Sigmoid colon (tissue), 6 donors: ENCODE measurements at regions not wholly inside any gene's neighbourhood (a gene's known extent, or its start where the extent isn't known, plus 50 kb on each side); places are given as distances from the start of the nearest gene placed in this dataset.

Experiments
- DNase-seq: peaks from one replicate; pipeline ENCODE4 v3.0.0-alpha.2; 2019
- H3K27ac ChIP-seq, 4 donors: fragments of 200-600 bp; sonication (generic); one replicate each; pipeline ENCODE4 v1.5.1; 2016 to 2019; ENCODE audit warnings: mild to moderate bottlenecking in 1 of 4
- H3K27me3 ChIP-seq, 3 donors: fragments of 200-600 bp; sonication (generic); one replicate each; pipeline ENCODE4 v1.5.1; 2019; ENCODE audit warnings: mild to moderate bottlenecking in 1 of 3
- H3K36me3 ChIP-seq, 4 donors: fragments of 200-600 bp; sonication (generic); one replicate each; pipeline ENCODE4 v1.5.1; 2016 to 2019
- H3K4me1 ChIP-seq, 4 donors: fragments of 200-600 bp; sonication (generic); one replicate each; pipeline ENCODE4 v1.5.1; 2017 to 2019
- H3K4me3 ChIP-seq, 4 donors: fragments of 200-600 bp; sonication (generic); one replicate each; pipeline ENCODE4 v1.5.1; 2017 to 2019; ENCODE audit warnings: mild to moderate bottlenecking in 2 of 4, moderate library complexity in 1 of 4
- H3K9me3 ChIP-seq, 4 donors: fragments of 200-600 bp in 3 of 4; sonication (generic) in 3 of 4; one replicate each; pipeline versions ENCODE4 v1.5.1 to v1.6.1; 2013 to 2019
- CTCF ChIP-seq, 4 experiments: fragments of 450-650 bp in 3 of 4; fragments of 200-600 bp in 1 of 4; IDR thresholded peaks; one replicate each; pipeline ENCODE4 v1.5.1; 2016 to 2019; ENCODE audit warnings: antibody characterized with exemption in 4 of 4, mild to moderate bottlenecking in 3 of 4, moderate library complexity in 2 of 4
- EP300 ChIP-seq, 4 donors: sonication (generic); formaldehyde crosslinking; IDR thresholded peaks; one replicate each; pipeline ENCODE4 v1.6.1; 2017; ENCODE audit warnings: antibody characterized with exemption in 4 of 4
- POLR2A ChIP-seq, 2 donors: fragments of 450-650 bp; IDR thresholded peaks; one replicate each; pipeline ENCODE4 v1.6.1; 2016; ENCODE audit warnings: antibody characterized with exemption in 2 of 2, mild to moderate bottlenecking in 2 of 2, moderate library complexity in 2 of 2
- POLR2AphosphoS5 ChIP-seq, 4 donors: sonication (generic); formaldehyde crosslinking; IDR thresholded peaks; one replicate each; pipeline ENCODE4 v1.6.1; 2017; ENCODE audit warnings: antibody characterized with exemption in 4 of 4
- WGBS, 2 donors: extraction: QIAGEN DNeasy Blood & Tissue Kit; methylation state at CpG; one replicate each; pipeline ENCODE4 v1.1.7; 2013; 5-methylcytosine and 5-hydroxymethylcytosine counted together
- intact Hi-C: fragments of 100-400 bp; cut with DNase I; formaldehyde crosslinking; loops from one replicate; pipeline ENCODE4 v1.15.1; 2023
- donor health status: healthy with polysubstance abuse.
- donor health status: healthy.

GRCh38 chr13:64633948-64634347, 2596.2 kb downstream of the PCDH9 start:
- intact Hi-C loops, result no loop called here
- no peaks in the 10 kb centered on the region for H3K9me3 ChIP-seq
- no peak overlapping the region for H3K27ac ChIP-seq
- no peaks in the 10 kb centered on the region for H3K4me1 ChIP-seq
- 60 to 75% methylated on average over 1 of the region's 1 CpG for WGBS, 2 donors
- no peak for TF ChIP-seq CTCF (IDR thresholded peaks at IDR 0.05)
- no peak for TF ChIP-seq POLR2A (IDR thresholded peaks at IDR 0.05)
- TF ChIP-seq EP300 (IDR thresholded peaks at IDR 0.05), result no peak
- TF ChIP-seq POLR2AphosphoS5 (IDR thresholded peaks at IDR 0.05), result no peak
- H3K27me3 ChIP-seq, result no peaks in the 10 kb centered on the region
- DNase-seq, result no peak
- H3K36me3 ChIP-seq, result no peaks in the 10 kb centered on the region
- H3K4me3 ChIP-seq, result no peak overlapping the region

DNA sequence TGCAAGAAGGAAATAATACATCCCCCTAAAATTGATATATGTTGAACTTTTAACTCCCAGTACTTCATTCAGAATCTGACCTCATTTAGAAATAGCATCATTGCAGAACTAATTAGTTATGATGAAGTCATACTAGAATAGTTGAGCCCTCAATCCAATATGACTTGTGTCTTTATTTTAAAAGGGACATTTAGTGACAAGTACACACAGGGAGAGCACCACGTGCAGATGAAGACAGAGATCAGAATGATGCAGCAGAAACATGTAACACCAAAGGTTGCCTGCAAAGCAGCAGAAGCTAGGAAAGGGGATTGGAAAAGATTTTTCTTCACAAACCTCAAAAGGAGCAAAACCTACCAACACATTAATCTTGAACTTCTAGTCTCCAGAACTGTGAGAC, 2602.5 kb downstream of the PCDH9 start:
- Histone ChIP-seq H3K9me3 (no peaks in the 10 kb centered on the region), H3K4me3 (no peak overlapping the region), H3K36me3 (no peaks in the 10 kb centered on the region), H3K4me1 (no peaks in the 10 kb centered on the region), H3K27me3 (no peaks in the 10 kb centered on the region), H3K27ac (no peak overlapping the region)
- no peak for TF ChIP-seq POLR2A (IDR thresholded peaks at IDR 0.05)
- no peak for TF ChIP-seq CTCF (IDR thresholded peaks at IDR 0.05)
- TF ChIP-seq EP300 (IDR thresholded peaks at IDR 0.05), result no peak
- TF ChIP-seq POLR2AphosphoS5 (IDR thresholded peaks at IDR 0.05), result no peak
- no peak for DNase-seq
- 54 to 64% methylated on average over 1 of the region's 1 CpG for WGBS, 2 donors
- intact Hi-C loops, result no loop called here

DNA sequence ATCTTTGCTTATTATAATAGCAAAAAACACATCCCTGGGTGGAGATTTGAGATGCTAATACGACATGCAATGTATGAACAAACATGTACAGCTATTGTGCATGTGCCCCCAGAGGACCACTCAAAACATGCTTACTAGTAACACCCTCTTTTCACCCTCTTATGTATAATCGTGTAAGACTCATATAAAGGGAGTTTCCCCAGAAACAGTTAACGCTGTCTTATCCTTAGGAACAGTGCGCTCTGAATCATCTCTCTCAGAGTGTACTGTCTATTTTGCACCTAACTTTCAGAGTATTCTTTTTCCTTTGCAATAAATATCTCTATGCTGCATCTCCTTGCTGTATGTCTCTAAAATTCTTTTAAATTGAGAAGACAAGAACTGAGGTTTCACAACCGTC, 2604.0 kb downstream of the PCDH9 start:
- no peak overlapping the region for H3K4me3 ChIP-seq
- H3K9me3 ChIP-seq, result no peaks in the 10 kb centered on the region
- H3K36me3 ChIP-seq, result no peaks in the 10 kb centered on the region
- H3K4me1 ChIP-seq, result no peaks in the 10 kb centered on the region
- no peaks in the 10 kb centered on the region for H3K27me3 ChIP-seq
- no peak for TF ChIP-seq POLR2A (IDR thresholded peaks at IDR 0.05)
- TF ChIP-seq EP300 (IDR thresholded peaks at IDR 0.05), result no peak
- no peak for TF ChIP-seq CTCF (IDR thresholded peaks at IDR 0.05)
- no peak for TF ChIP-seq POLR2AphosphoS5 (IDR thresholded peaks at IDR 0.05)
- no peak overlapping the region for H3K27ac ChIP-seq
- DNase-seq, result no peak
- WGBS, 2 donors, result 82 to 90% methylated on average over 5 of the region's 5 CpGs
- intact Hi-C loops, result no loop called here

DNA sequence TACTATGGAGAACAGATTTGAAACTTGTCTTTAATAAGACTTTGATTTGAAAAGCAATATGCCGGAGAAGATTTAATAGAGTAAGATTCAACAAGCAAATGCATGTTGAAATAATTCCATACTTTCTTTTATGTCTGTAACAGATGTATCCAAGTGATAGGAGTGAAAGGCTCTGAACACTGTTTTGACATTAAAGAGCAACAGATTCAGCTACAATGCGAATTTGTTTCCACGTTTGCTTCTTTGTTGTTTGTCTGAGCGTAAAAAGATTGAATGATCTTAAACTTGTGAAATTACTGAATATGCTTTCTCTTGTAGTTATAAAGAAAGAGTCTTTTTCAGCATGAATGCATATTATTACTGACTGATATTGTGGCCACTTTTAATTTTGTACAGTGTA, 2612.9 kb downstream of the PCDH9 start:
- Histone ChIP-seq H3K4me1 (no peaks in the 10 kb centered on the region), H3K4me3 (no peak overlapping the region), H3K36me3 (no peaks in the 10 kb centered on the region), H3K27me3 (no peaks in the 10 kb centered on the region), H3K9me3 (no peaks in the 10 kb centered on the region), H3K27ac (no peak overlapping the region)
- DNase-seq, result no peak
- WGBS, 2 donors, result 91 to 92% methylated on average over 4 of the region's 4 CpGs
- TF ChIP-seq CTCF (IDR thresholded peaks at IDR 0.05) (no peak), POLR2AphosphoS5 (IDR thresholded peaks at IDR 0.05) (no peak)
- intact Hi-C loops, result no loop called here

- Histone ChIP-seq H3K27ac (no peak overlapping the region), H3K9me3 (no peaks in the 10 kb centered on the region), H3K27me3 (no peaks in the 10 kb centered on the region), H3K4me3 (no peak overlapping the region), H3K36me3 (no peaks in the 10 kb centered on the region), H3K4me1 (peaks cover 0 to 4% (median 0%) of the 10 kb centered on the region in 4 donors)
- DNase-seq, result no peak
- intact Hi-C loops, result no loop called here
- TF ChIP-seq POLR2A (IDR thresholded peaks at IDR 0.05), result no peak
- TF ChIP-seq CTCF (IDR thresholded peaks at IDR 0.05), result no peak
- no peak for TF ChIP-seq EP300 (IDR thresholded peaks at IDR 0.05)
- TF ChIP-seq POLR2AphosphoS5 (IDR thresholded peaks at IDR 0.05), result no peak
These were observed 2638.2 kb downstream of the PCDH9 start for GRCh38 chr13:64591971-64592370.
